ENCODE measurements at regions not wholly inside any gene's neighbourhood (a gene's known extent, or its start where the extent isn't known, plus 50 kb on each side); places are given as distances from the start of the nearest gene placed in this dataset.

DNA sequence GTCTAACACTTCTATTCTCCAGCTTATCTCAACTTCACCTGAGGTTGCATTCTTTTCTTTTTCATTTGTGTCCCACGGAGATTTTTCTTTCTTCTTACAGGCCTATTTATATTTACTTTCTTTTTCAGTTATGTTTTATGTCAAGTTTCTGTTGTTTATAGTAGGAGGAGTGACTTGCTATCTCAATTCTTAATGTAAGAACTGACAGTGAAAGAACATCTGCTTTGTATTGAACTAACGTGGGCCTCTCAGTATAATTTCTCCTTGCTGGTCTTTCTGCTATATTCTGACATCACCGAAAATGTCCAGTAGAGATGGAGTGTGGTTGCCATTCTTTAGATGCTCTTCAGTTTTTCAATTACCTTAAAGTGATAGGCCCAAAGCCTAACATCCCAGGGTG lies 521.7 kb downstream of the EPM2A start:
- no peak for DNase-seq

DNA sequence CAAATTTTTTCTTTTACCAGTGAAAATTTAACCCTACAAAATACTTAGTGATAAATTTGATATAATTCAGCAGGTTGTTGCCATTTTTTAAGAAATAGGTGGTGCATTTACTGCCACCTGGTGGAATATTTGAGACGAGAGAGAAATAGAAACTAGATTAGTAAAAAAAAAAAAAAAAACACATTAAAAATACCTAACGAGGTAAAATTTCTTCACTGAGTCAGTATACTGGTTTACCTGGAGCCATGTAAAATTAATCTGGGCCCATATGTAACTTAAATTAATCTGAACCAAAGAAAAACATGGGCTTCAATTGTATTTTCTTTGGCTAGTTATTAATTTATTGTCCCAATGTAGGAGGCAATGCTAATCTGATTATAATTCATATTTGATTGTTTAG lies 520.8 kb downstream of the EPM2A start:
- DNase-seq, result no peak

DNA sequence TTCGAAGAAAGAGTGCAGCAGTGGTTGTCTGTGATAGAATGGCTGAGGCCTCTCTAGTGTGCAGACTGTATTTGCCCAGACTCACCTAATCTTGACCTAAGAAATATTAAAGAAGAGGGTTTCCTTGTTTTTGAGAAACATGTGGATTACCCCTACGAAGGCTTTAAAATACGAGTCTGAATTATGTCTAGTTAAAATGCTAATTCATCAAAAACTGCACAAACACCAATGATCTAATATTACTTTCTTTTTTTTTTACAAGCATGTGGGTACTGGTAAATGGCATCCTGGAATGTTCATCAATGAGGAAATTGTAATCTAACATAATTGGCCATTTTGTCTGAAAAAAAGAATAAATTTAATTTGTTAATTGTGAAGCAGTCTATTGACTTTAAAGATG lies 510.9 kb downstream of the EPM2A start:
- no peak for DNase-seq

DNA sequence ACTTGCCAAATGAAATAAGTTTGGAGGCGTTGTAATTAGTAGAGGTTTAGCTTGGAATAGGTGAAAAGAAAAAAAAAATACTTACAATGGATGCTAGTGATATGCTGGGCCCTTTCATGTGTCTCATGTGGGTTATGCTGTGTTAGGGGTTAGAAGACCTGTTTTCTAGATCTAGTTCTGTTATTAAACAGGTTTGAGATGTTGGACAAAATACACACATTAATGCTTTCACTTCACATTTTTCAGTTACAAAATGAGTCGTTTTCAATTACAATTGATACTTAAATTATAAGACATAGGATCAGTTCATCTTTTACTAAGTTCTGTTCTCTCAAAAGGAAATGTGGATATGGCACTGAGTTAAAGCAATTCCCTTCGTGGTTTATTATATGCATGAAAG lies 509.8 kb downstream of the EPM2A start:
- no peak for DNase-seq

DNA sequence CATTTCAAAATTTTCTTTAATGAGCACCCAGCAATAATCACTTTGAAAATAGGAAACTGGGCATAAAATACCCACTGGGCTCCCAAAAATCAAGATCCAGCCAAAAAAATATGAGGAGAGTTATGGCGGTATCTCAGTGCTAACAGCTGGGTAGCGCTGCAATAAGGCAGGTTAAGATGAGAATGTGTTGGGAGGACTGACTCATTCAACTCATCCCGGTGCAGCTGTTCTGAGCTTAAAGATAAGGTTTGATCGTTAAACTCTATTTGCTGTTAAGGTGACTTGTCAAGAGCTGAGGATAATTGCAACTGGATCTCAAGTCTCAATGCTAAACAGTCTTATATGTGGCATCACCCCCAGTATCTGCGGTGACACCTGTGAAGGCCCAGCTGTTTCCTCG lies 507.7 kb downstream of the EPM2A start:
- DNase-seq, result no peak

DNA sequence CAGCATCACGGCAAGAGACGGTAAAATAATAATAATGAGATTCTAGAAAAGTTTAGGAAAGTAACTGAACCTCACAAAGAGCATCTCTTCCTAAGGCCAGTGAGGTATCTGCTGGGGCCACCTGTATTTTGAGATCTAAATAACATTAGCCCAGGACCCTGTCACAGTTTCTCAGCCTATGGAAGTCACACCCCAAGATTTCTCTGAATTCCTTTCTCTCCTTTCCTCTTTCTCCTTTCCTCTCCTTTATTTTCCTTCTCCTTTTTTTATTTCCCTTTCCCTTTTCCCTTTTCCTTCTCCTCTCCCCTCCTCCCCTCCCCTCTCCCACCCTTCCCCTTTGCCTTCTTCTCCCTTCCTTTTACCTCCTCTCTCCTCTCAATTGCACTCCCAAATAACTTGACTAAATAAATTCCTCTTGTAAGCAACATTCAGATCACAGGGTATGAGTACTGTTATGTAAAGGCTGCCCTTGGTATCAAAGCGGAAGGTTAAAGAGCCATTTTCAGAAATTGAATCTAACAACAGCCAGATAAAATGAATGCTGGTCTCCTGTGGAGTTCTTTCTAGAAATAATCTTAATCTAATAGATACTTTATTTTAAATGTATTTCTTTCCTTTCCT lies 506.2 kb downstream of the EPM2A start:
- DNase-seq, result no peak

DNA sequence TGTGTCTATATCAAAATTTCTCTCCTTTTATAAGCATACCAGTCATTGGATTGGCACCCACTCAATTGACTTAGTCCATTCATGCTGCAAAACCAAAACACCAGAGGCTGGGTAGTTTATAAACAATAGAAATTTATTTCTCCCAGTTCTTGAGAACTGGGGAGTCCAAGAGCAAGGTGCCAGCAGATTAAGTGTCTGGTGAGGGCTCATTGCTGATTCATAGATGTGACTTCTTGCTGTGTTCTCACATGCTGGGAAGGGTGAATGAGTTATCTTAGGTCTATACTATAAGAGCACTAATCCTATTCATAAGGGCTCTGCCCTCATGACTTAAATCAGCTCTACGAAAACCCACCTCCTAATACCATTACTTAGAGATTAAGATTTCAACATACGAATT lies 501.4 kb downstream of the EPM2A start:
- DNase-seq, result no peak

DNA sequence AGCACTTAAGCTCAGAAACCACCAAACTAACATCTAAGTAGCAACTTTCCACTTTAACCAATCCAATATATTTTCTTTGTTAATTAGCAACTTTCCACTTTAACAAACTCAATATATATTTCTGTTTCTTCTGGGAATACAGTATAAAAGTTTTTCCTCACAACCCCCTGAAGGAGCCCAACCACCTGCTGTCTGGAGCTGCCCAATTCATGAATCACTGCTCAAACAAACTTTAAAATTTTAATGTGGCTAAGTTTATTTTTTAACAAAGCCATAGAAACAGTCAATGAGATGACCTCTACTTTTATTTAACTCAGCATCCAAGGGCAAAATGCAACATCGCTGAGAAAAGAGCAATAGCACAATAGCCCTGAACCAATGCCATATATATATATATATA lies 500.1 kb downstream of the EPM2A start:
- DNase-seq, result no peak

DNA sequence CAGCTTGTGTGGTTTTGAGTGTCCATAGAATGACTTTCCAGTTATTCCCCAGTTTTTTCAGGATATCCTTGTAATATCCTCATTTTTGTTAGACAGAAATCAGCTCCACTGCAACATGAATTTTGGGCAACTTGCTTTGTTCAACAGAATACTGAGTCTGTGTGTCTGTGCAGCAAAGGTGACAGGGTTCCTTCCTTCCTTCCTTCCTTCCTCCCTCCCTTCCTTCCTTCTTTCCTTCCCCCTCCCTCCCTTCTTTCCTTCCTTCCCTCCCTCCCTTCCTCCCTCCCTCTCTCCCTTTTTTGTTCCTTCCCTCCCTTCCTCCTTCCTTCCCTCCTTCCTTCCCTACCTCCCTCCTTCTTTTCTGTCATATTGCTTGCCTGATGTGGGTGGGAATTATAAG lies 496.5 kb downstream of the EPM2A start:
- no peak for DNase-seq

DNA sequence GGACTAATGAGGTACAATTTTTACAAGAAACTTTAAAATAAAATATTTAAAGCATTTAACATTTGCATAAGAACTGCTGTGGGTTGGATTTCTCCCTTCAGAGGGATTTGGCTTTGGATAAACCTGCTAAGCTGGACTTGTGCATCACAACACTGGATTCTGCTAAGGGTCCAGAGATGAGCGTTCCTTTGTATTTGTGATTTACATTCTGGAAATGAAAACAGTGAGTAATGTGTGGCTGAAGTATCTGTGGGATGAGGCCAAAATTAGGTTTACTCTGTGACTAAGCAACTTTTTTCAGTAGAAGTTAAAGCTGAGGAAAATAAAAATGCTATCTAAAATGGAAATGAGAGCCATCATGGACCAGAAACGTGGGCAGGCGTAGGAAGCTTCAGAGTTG lies 494.3 kb downstream of the EPM2A start:
- no peak for DNase-seq

DNA sequence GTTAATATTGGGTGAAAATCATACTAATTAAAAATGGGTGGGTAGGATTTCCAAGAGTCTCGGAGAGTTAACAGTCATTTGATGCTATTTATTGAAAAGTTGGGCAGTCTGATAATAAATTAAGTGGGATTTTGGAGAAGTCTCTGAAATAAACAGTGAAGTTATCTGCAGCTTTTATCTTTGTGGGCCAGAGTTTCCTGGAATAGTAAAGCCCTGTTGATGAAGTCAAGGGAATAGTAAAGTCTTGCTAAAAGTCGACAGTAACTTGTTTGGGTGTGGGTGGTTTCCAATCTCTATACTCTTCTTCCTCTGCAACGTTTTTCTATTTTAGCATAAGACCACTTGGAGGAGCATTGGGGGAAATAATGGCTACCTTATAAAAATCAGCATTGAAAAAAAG lies 493.6 kb downstream of the EPM2A start:
- no peak for DNase-seq

DNA sequence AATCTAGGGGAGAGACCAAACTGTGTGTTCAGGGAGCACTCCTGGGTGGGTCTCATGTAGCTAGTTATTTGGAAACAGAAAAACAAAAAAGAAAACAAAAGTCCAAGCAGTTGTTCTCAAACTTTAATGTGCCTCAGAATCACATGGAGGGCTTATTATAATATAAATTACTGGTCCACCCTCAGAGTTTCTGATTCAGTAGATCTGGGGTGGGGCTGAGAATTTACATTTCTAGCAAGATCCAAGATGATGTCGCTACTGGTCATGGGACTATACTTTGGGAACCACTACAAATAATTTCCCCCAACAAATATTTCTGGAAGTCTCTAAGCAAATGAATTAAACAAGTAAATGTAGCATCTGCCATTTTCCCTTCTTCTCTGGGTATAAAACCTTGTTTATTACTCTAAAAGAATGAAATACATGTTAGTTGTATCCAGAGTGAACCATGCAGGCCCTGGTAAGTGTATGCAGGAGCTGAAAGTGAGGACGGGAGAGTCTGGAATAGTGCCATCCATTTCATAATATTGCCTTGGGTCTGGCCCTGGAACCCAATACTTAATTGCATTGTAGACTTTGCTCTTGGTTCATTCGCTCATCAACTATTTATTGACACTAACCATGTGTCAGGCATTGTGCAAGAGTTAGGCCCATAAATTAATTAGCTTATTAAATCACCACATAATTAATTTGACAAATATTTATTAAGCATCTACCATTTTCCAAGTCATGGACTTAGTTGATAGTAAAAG lies 490.8 kb downstream of the EPM2A start:
- no peak for DNase-seq

DNA sequence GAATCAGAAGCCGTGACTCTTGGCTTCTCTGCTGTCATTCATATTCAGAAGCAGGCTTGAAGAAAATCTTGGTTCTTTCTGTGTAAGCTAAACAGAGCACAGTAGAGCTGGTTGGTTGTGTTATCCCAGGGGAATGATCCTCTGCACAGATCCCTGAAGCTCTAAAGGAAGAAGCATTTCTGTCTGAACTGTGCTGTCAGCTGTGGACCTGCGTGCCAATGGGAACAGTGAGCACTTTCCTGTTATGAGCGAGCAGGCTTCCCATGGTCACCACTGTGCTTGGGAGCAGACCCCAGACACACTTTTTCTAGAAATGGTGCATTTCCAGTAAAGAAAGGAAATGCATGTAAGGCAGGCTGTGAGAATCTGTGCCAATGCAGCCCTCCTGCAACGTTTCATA lies 490.2 kb downstream of the EPM2A start:
- DNase-seq, result no peak

DNA sequence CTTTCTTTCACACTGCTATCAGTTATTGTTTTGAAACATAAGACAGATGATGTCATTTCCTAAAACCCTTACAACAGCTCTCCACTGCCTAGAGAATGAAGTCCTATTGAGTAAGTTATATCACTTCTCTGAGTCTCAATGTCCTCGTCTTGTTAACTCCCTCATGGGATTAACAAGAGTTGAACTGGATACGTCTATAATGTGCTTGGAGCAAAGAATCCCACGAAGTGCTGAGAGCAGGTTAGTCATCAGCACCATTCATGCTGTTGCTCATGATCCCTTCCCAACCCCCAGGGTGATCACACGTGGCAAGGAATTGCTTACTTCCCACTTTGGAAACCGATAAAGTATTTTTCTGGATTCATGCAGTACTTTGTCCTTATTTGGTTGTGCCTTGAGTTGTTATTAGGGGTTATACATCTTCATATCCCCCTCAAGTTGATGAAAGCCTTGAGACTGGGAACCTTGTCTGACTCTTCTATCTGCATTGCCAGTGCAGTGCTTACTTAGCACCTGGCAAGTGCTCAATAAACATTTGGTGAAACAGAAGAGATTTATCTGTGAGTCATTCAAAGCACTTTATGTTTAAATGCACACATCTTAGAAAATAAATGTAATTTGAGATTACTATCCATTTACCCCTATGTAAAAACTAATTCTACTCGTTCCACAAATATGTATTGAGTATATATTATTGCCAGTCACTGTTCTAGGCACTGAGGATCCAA lies 487.5 kb downstream of the EPM2A start:
- no peak for DNase-seq

DNA sequence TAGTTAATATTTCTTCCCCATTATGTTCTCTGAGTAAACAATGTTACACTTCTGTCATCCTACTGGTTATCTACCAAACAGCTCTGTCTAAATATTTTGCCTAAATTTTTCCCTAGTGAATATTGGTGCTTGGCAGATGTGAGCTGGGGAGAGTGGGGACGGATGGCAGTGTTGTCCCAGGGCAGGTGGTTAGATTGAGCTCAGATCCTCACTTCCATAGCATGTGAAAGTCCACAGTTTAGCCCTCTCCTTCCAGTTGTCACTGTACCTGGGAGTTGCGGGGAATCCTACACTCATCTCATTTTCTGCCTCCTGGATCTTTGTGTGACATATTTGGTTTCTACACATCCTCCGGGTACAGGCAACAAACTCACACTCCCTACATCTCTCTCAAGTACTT lies 484.9 kb downstream of the EPM2A start:
- DNase-seq, result no peak

DNA sequence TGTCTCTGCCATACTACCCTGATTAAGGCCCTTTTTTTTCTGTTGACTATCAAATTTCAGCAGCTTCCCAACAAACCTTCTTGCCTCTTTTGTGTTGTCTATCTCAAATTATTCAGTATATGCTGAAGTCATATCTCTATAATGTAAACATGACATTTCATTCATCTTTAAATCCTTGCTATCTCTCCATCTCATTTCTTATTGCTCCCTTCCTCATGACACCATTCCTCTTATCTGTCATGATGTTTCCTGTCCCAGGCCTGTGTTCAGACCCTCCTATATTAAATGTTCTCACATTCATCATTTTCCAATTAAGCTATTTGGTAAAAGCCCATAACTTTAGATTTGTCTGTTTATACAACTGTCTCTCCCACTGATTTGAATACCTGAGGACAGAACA lies 482.6 kb downstream of the EPM2A start:
- no peak for DNase-seq

DNA sequence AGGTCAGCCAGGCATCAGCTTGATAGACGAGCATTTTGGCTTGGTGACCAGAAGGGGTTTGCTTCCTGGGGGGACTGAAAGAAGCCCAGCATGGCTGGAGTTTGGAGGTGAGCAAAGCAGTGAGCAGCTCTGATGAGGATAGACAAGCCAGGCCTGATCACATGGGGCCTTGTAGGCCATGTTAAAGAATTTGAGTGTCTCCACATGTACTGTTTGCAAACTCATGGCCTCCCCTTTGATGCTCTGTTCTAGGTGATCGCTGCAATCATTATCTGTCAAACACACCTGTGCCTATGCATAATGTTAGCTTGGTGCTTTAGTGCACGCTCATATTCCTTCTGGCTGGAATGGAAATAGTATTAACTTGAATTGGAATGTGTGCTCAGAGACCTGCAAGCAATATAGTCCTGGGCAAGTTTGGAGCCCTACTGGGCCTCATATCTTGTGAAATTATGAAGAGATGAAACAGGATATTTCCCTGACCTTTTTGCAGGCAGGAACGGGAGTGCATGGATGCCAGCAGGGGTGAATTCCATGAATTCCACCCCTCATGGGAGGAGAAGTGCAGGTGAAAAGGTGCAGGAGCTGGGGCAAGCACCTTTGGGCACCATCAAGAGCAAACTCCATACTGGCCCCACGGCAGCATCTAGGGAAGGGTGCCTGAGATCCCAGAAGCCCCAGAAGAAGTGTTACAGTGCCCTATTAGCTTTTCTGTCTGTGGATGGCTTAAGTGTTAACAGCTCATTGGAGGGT lies 480.5 kb downstream of the EPM2A start:
- DNase-seq, result no peak

DNA sequence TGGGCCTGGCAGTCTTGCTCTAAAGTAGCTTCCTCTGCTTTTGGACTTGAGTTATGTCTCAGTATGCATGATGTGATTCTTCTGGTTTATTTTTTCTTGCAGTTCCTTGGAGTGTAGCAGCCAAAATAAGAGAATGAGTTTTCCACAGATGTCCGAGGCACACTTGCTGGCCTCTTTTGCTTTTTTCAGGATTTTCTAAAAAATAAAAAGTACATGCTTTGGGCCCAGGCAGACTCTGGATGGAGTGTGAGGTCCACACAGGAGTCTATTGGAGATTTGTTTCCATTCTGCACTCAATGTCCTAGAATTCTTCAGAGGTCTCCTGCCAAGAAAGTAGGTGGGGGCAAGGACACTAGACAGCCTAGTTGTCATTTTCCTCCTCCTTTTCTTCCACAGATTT lies 477.6 kb downstream of the EPM2A start:
- no peak for DNase-seq

DNA sequence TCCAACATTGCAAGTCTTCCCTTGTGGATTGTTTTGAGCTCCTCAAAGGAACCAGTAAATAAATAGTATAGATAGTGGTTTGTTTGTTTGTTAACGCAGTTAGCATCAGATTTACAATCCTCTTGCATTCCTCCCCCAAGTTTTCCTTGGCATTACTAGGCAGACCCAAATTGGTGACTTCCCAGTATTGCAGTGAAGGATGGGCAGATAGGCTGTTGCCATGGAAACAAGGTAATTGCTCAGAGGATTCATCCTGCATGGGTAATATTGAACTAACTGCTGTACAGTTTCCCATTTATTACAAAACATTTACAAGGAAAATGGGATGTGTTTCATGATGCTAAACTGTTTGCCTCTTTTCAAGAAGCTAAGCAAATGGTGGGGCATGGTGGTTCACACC lies 477.2 kb downstream of the EPM2A start:
- DNase-seq, result no peak

DNA sequence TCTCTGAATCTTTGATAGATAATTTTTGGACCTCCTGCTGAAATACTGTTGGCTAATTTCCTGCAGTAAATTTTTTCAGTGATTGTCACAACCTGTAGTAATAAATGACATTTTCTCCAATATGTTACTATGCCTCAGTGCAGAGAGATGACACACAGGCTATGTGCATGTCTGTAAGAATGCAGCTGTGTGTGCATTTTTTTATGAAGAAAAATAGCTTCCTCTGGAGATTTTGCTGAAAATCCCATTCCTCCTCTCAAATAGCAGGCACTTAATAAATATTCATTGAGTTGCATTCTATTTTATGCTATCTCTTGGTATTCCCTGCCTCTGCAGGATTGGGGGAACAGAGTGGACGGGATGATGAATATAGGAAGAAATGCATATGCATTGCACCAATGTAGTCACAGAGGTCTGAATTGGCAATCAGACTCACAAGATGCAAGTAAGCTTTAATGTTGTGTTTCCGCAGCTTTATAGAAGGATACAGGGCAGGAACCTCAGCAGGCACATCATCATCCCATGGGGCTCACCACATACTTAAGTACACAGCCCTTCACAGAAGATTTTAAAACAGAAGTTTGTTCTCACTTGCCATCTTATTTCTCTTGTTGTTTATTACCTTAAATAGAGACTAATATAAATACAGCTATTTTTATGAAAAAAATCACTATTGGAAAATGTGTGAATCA lies 474.7 kb downstream of the EPM2A start:
- no peak for DNase-seq

DNA sequence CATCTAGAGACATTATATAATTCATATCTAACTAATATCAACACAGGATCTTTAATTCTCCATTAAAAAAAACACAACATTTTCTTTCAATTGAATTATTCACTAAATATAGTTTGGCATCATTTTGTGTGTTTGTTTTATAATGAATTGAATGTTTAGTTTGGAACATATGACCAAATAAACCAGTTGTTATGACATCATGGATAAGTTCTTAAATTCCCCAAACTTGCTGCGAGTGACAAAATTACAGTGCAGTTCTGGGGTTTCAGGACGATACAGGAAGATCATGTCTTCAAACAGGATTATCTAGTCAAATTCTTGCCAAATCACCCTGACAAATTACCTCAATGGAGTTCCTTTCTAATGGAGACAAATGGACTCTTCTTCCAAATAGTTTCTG lies 473.6 kb downstream of the EPM2A start:
- no peak for DNase-seq

DNA sequence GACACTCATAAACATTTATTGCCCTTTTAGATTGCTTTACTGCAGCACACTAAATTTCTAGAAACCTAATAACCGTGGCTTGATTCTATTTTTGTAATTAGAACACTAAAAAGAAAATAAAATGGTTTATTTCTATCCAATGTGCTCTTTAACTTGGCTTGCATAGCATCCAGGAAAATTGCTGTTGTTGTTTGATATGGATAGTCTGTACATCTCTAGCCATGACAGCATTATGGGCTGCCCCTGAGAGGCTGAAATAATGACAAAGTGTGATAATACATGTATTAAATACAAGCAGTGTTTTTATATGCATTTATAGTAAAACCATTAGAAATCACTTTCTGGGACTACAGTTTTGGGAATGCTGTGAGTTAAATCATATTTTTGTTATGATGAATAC lies 472.5 kb downstream of the EPM2A start:
- DNase-seq, result no peak

DNA sequence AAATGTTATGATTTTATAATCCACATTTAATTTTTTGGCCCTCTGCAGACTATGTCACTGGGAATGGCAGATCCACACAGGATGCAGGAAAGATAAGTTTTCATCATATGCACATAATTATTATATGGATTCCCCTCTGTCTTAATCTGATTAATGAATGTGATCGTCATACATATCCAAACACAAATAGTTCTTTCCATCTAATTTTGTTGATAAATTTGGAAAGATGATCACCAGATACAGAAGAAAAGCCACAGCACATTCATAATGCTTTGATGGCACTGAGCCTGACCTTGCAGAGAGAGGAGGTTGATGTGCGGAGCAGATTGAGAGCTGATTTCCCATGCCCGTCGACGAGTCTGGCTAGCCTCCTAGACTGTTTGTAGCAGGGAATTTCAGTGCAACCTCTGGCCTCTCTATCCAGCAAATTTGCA lies 471.5 kb downstream of the EPM2A start:
- no peak for DNase-seq
